GM18520 (cell line): ENCODE measurements at regions not wholly inside any gene's neighbourhood (a gene's known extent, or its start where the extent isn't known, plus 50 kb on each side); places are given as distances from the start of the nearest gene placed in this dataset.

ENCODE experiments used
- ATAC-seq: cut with Tn5 transposase; IDR thresholded peaks from one replicate; pipeline ENCODE4 v1.9.1; 2021; ENCODE audit not compliant: unreplicated experiment

DNA sequence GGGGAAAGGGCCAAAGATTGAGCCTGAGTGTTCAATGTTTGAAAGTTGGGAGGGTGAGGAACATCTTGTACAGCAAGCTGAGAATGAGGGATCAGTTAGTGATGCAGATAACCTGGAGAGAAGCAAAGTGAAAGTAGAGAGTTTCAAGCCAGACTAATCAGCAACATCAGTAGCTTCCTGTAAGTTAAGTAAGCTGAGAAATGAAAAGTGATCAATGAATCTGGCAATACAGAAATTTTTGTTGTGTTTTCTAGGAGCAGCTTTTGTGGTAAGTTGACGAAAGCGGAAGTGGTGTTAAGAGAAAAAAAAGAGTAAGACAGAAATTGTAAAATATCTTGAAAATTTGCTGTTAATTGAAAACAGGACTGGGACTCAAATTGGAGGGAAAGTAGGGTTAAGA lies 855.5 kb upstream of the MAP3K7 start:
- ATAC-seq, result no peak

DNA sequence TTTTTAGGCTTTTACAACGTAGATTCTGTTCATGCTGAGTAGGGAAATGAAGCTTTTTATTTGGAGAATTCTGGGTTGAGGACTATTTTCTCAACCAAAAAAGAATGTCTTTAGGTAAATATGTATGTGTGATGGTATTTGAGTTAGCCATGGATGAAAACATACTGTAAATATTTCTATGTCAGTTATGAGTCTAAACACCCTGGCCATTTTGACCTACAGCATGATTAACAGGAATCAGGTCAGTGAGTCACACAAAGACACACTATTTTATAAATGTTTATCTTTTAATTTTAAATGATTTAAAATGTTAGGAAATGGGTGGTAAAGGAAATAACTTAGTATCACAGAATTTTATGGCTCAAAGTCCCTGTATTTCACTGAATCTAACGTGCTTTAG lies 851.7 kb upstream of the MAP3K7 start:
- no peak for ATAC-seq

DNA sequence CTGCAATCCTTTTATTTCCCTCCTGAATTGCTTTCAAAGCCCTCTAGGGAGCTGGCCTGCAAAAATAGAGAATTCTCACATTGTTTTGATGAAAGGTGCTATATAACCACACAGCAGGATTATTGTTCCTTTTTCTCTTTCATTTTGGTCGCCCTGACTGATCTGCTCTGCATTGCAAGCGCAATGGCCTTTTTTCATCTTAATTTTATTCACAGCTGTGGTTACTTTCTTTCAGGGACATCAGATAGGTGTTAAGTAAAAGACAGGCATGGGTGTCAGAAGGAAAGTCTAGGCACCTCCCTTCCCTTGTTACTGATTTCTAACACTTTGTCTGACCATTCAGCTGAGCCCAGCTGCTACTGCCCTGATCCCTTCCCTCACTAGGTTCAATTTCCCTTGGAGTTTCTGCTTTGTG lies 850.5 kb upstream of the MAP3K7 start:
- no peak for ATAC-seq

DNA sequence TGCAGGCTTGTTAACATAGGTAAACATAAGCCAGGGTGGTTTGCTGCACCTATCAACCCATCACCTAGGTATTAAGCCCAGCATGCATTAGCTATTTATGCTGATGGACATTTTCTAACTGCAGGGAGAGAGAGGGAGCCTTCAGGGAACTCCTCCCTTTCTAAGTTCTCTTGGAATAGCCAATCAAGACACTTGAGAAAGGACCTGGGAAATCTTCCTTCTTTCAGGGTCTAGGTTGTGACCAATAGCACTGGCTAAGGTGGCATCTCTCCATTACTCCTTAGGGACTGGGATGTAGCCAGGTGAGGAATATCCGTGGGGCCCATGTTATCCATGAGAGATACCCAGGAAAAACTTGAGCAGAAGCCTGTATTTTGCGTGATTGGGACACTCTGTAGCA lies 849.6 kb upstream of the MAP3K7 start:
- no peak for ATAC-seq

DNA sequence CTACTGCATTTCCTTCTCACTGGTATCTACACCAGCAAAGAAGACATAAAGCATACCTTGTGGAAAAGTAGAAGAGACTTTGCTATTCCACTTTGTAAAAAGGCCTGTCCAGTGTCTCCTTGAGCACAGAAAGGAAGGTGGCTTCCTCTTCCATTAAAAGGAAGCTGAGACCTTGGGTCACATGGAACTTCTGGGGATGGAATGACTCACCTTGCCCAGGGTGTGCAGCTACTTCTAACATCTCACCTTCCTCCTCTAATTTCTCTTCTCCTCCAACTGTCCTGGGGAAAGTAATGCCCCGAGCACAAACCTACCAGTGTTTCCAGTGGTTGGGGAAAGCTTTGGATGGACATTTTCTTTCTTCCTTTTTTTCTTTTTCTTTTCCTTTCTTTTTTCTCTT lies 848.8 kb upstream of the MAP3K7 start:
- no peak for ATAC-seq

DNA sequence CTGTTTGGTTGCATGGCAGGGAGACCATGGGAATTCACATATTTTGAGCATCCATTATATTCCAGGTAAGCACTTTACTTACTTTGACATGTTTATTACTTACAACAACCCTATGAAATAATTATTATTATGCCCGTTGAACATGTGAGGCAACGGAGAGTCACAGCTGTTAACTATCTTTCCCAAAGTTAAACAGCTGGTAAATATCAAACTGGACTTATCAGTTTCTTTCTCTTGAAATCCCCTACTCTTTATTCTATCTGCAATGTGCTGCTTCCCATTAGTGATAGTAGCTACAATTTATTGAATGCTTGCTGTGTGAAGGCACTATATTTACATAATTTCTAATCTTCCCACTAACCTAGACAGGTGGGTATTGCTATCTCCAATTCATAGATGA lies 847.7 kb upstream of the MAP3K7 start:
- ATAC-seq, result no peak

DNA sequence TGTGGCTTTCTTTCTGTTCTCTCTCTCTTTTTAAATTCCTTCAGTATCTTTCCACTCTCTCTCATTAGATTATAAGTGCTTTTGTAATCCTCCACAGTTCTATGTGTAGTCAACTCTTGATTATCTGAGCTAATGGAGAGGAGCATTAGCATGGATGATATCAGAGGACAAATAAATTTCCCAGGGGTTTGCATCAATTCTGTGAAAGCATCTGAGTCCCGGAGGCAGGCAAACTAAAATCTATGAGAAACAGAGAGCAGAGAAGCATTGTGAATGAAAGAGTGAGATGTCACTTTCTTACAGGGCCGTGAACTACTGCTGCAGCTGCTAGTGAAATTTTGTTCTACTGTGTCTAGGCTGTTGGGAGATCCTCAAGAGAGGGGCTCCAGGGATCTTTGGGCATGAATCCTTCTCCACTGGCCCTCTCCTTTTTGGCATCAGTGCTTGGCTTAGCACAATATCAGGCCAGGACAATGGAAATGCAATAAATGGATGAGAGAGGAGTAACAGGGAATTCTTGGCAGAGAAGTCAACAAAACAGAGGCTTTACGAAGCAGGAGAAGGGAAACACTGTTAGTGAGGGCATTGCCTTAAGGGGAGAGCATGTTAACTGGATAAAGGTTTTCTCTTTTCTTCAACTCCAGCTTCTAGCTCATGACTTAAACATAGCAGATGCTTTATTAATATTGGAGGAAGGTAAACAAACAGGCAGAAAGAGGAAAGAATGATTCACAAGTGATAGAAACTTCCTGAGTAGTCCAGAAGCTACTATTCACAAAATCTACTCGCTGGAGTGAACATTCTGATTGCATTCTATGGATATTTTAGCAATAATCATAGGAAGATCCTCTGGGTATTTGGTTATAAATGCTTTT lies 847.0 kb upstream of the MAP3K7 start:
- no peak for ATAC-seq

DNA sequence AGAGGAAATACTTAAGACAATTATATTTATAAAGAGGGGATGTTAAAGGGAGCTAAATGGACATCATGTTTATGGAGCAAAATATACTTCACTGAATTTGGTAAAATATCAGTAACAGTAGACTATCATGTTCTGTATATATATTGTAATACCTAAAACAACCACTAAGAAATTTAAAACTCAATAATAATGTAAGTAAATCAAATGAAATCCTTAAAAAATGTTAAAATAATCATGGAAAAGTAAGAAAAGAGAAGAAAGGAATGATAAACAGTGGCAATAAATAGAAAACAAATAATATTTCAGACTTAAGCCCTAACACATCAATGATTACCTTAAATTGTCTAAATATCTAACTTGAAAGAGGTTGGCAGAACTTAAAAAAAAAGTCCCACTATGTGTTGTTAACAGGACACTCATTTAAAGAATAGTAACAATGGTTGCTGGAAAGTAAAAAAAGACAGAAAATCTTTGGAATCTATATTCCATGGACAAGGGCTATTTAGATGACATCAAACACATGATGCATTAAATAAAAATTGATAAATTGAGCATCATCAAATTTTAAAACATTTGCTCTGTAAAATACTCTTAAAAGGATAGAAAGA lies 842.2 kb upstream of the MAP3K7 start:
- ATAC-seq, result no peak

DNA sequence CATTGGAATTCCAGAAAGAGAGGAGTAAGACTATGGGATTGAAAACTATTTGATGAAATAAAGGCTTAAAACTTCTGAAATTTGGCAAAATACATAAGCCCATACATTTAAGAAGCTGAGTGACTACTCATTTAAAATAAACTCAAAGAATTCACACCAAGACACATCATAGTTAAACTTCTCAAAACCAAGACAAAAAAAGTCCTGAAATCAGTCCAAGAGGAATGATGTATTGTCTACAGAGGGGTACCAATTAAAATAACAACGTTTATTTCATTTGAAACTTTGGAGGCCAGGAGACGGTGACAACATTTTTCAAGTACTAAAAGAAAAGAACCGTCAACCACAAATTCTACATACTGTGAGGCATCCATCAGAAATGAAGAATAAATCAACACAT lies 841.4 kb upstream of the MAP3K7 start:
- no peak for ATAC-seq

DNA sequence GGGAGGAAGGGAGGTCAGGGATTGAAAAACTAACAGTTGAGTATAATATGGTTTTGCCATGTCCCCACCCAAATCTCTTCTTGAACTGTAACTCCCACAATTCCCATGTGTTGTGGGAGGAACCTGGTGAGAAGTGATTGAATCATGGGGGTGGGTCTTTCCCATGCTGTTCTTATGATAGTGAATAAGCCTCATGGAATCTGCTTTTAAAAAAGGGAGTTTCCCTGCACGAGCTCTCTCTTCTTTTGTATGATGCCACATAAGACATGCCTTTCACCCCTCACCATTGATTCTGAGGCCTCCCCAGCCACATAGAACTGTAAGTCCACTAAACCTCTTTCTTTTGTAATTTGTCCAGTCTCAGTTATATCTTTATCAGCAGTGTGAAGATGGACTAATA lies 833.4 kb upstream of the MAP3K7 start:
- ATAC-seq, result no peak

DNA sequence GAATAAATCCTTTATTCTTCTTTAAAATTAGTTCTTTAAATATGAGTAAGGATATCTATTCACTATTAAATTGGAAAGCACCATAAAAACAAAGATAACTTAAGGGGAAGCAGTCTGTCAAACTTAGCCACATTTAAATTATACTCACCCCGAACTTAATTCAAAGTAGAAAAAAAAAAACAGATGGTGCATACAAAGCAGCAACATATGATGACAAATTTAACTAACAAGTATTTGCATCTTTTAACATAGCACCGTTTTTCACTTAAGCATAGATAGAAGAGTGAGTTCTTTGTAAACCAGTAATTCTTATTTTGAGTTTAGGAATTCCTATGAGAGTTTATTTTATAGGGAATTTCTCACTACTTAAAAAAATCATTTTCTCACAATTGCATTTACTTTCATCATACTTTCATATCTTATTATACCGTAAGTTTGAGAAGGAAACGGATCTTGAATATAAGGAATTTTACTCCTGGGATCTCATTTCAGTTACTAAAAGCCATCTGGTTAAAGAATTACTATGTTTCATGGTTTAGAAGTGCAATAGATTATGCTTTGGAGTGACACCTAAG lies 828.2 kb upstream of the MAP3K7 start:
- ATAC-seq, result no peak

DNA sequence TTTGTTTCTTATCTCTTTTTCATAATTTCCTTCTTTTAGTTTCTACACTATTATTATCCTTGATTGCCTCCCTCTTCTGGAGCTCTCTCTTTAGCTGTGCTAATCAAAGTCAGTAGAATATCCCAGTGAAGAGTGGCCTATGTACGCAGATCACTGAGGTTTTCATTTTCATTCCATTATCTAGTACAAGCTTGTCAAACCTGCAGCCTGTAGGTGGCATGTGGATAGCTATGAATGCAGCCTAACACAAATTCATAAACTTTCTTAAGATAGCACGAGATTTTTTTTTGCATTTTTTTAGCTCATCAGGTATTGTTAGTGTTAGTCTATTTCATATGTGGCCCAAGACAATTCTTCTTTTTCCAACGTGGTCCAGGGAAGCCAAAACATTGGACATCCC lies 825.7 kb upstream of the MAP3K7 start:
- no peak for ATAC-seq

DNA sequence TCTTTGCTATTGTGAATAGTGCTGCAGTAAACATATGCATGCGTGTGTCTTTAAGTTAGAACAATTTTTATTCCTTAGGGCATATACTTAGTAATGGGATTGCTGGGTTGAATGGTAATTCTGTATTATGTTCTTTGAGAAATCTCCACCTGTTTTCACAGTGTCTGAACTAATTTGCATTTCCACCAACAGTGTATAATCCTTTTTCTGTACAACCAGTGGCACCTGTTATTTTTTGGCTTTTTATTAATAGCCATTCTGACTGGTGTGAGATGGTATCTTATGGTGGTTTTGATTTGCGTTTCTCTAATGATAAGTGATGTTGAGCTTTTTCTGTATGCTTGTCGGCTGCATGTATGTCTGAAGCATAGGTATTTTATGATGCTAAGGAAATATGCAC lies 820.8 kb upstream of the MAP3K7 start:
- no peak for ATAC-seq

DNA sequence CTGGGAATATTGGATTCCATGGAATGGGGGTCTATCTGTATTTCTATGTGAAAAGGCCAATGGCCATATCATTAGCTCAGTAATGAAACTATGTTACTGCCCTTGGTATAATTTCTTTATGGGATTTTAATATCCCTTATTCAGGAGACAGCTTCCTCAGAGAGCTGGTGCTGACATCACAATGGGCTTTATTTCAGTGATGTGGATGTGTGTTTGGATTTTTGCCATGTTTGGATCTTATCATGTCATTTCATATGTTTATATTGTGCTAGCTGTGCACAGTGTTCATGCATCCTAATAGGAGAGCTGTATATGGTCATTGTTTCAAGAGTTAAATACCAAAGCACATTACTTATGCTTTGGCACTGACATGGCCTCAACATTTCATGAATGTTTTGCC lies 806.1 kb upstream of the MAP3K7 start:
- no peak for ATAC-seq

DNA sequence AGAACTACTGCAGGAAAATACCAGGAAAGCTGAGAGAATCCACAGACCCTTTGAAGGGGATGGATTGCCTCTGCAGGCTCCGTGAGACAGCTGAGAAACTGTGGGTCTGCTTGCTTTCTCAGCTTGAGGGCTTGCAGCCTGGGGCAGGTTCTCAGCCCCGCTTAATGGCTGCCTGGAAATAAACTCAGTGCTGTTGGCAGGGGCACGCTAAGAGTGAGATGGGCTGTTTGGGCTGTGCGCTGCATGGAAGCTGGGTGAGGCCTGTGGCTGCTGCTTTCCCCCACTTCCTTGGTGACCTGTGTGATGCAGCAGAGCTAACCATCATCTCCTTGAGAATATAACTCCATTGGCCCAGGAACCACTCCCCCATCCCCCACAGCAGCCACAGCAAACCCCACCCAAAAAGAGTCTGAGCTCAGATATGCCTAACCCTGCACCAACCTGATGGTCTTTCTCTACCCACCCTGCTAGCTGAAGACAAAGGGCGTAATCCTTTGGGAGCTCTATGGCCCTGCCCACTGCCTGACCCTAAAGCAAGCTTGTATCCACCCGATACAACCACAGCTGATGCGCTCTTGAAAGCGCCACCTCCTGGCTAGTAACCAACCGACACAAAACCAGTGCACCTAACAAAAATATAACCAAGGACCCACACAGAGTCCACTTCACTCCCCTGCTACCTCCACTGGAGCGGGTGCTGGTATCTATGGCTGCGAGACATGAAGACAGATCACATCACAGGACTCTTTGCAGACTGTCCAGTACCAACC lies 800.6 kb upstream of the MAP3K7 start:
- no peak for ATAC-seq

DNA sequence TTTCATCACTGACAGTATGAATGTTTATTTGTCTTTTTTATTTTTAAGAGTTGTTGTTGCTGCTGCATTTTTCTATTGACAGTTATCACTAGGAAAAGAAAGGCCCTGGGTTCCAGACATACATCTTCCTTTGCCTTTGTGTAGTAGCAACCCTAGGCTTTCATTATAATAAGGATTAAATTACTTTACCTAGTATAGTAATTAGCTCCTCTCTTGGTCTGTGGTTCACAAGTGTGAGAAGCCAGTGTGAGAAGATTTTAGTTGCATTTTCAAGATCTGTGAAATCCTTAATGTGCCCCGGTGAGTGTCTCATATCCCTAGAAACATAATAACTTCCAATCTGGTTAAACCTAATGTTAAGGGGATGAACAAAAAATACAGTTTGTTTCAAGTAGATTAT lies 799.3 kb upstream of the MAP3K7 start:
- no peak for ATAC-seq

DNA sequence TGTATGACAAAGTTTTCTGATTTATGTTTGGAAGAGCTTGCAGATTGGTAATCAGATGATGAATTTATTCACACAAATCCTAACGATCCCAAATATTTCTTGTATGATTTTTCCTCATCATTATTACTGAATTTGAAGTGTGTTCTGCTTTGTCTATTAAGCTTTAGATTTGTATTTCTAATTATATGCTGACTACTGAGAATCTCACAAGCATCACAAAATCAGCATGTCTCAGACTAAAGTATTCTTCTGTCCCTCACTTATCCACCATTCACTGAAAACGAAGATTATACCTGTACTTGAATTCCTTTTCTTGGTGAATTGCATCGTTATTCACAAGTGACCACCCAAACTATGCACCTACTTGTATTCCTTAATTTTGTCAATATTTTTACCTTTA lies 796.3 kb upstream of the MAP3K7 start:
- ATAC-seq, result no peak

DNA sequence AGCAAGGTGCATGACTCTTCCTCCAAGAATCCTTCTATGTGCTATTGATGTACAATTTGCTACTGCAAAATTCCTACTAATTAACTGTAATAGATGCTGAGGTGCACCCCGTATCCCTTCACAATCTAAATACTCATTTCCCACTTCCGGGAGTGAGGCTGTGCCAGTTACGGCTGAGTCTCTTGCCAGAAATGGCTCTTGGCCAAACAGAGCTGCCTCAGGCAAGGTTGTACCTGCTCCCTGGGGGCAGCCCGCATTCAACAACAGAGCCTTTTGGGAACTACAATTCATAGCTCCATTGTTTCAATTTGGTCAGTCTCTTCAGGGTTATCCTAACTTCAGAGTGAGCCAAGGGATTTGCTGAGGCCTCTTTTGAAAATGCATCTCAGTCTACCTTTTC lies 789.8 kb upstream of the MAP3K7 start:
- ATAC-seq, result no peak

DNA sequence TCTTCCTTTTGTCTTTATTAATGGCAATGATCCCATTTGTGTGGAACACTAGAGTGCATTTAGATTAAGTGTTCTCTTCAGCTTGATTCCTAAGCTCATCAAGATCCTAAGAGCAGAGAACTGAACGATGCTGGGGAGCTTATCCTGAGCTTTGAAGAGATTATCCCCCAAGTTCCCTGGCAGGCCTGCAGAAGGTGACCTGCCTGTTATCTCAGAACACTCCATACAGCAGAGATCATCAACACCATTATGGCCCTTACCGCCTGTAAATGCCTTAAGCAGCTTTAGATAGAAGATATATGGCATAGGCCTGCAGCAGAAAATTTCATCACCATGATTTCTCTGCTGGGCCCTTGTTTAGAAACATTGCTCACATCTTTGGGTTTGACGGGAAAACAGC lies 779.9 kb upstream of the MAP3K7 start:
- ATAC-seq, result no peak

DNA sequence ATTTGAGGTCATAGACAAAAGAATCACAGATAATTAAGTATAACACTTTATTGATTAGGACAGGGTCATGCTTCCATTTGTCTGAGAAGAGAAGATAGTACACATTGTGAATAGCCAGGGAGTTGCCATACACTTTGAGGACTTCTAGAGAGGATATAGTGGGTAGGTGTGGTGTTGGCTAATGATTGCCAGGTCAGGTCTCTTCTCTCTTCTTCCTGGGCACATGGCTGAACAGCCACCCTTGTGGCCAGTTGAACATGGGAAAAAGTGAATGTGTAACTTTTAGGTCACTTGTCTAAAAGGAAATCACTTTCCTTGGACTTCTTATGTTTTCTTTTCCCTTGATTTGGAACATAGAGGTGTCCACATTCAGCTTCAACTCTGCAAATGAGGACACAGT lies 772.1 kb upstream of the MAP3K7 start:
- ATAC-seq, result no peak

DNA sequence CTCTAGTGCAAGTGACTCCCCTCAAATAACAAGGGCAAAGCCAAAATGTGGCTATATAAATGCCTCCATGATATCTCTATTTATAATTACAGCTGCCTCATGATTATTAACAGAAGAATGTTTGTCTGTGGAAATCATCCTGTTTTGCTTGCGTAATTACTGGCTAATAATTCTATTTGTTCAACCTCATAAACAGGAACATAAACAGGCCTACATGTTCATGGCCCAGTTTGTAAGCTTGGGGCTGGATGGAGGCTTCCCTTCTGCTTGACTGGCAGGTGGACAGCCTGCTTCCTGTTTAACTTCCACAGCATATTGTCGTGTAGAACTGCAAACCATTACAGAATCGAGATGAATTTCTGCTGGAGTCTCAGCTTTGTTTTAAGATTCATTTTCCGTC lies 766.0 kb upstream of the MAP3K7 start:
- ATAC-seq, result no peak

DNA sequence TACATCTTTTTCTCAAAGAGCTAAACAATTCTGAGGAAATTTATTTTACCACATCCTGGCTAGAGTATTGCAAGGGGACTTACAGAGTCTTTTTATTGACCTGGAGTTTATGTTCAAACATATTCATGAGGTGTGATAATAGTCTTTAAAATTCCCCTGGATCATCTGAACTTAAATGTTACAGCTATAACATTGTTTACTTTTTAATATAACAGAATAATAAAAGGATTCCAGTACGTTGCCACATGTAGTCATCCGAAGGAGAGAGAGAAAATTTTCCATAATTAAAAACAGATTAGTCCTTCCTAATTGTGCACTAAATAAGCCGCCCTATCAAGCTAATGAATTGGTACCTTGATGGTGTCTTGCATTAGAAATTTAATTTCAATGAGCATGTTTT lies 765.4 kb upstream of the MAP3K7 start:
- ATAC-seq, result no peak
